HG02840 (cell line): ENCODE measurements at regions not wholly inside any gene's neighbourhood (a gene's known extent, or its start where the extent isn't known, plus 50 kb on each side); places are given as distances from the start of the nearest gene placed in this dataset.

Source experiments
- ATAC-seq: cut with Tn5 transposase; IDR thresholded peaks from one replicate; pipeline ENCODE4 v1.9.1; 2021; ENCODE audit warnings: mild to moderate bottlenecking, moderate library complexity, moderate number of reproducible peaks; ENCODE audit not compliant: unreplicated experiment, low FRiP score

DNA sequence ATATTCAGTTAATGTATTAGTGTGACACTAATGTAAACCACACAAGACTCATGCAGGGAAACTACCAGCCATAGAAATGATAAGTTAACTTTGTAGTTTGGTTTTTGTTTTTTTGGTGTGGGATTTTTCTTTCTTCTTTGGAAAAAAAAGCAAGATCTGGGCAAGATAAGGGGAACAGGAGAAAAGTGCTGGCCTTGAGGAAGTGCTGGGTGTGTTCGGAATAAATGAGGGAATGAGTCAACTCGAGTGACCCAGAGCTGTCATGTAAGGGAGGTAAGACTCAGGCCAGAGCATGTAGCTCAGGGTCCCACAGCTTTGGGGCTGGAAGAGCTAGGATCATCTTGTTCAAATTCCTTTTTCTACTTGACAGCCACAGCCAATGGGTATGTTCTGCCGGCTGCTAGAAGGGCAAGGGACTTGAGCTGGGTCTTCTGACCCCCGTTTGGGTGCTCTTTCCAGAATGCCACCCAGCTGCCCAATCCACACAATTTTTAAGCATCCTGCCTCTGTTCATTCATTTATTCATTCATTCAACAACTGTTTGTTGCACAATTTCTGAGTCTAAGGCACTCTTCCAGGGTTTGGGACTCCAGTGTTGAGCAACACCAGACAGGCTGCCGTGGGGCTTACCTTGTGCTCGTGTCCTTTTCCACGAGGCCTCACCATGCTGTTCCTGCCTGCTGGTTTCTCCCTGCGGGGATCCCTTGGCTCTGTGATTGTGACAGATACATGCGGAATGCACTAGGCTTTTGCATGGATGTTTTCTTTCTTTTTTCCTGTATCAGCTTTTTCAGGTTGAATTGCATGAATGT, 54.5 kb downstream of the CLDN34 start:
- no peak for ATAC-seq

DNA sequence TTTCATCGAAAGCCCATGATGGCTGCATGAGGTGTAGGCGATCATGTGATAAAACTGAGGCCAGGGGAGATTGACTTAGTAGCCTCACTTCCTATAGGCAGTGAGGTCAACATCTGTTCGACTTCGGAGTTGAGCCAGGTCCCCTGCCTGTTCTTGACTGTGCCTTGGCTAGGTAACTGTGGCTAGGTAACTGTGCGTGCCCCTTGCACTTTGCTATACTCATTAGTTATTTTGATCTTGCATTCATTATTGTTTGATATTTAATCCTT, 55.0 kb downstream of the CLDN34 start:
- ATAC-seq, result no peak

DNA sequence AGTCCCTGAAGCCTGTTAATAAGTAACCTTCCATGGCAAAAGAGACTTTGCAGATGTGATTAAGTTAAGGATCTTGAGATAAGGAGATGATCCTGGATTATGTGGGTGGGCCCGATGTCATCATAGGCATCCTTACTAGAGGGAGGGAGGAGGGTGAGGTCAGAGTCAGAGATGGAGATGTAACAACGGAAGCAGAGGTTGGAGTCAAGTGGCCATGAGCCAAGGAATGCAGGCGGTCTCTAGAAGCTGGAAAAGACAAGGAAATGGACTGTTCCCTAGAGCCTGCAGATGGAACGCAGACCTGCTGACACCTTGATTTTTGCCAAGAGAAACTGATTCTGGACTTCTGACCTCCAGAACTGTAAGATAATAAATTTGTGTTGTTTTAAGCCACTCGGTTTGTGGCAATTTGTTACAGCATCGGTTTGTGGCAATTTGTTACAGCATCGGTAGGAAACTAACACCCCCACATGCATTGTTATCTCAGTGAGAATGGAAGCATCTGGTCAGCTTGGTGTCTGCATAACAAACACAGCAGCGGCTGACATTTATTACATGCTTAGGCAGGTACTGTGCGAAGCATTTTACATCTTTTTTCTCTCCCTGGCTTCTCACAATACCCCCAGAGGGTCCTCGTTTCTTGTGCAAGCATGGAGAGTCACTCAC, 55.6 kb downstream of the CLDN34 start:
- no peak for ATAC-seq

DNA sequence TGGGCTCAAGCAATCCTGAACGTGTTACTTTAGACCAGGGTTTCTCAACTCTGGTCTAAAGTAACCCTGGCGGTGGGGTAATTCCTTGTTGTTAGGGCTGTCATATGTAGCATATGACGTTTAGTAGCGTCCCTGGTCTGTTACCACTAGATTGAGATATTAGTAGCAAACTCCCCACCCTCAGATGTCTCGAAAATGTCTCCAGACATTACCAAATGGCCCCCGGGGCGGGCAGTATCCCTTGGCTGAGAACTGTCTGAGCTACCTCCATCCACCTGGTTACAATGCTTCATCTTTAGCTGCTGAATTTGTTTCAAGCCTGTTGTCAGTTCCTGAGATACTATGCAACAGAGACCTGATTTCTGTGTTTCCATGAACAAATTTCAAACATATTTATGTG, 56.7 kb downstream of the CLDN34 start:
- ATAC-seq, result no peak

DNA sequence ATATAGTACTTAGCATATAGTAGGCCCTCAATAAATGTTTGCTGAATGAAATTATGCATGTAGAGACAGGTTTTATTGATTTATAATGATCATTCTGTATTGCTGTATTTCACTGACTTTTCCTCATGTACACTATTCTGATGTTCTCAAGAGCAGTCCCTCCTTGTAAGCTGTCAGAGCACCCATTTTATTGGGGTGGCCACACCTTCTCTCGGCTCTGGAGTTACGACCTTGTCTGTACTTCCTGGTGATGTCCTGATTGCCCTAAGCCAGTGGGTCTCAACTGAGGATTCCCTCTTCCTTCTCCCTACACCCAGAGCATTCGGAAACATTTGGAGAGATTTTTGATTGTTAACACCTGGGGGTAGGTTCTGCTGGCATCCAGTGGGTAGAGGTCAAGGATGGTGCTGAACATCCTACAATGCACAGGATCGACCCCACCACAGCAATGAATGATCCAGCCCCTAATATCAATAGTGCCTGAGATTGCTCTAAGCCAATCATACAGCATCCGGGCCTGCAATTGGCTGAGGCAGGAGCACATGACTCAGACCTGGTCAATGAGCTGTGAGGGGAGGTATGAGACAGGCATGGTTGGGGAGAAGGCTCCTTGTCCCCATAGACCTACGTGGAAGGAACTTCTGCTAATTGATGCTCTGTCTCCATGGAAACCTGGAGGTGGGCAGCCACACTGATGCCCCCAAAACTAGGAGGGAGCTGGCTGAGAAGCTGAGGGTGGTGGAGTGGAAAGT, 58.8 kb downstream of the CLDN34 start:
- ATAC-seq, result no peak

DNA sequence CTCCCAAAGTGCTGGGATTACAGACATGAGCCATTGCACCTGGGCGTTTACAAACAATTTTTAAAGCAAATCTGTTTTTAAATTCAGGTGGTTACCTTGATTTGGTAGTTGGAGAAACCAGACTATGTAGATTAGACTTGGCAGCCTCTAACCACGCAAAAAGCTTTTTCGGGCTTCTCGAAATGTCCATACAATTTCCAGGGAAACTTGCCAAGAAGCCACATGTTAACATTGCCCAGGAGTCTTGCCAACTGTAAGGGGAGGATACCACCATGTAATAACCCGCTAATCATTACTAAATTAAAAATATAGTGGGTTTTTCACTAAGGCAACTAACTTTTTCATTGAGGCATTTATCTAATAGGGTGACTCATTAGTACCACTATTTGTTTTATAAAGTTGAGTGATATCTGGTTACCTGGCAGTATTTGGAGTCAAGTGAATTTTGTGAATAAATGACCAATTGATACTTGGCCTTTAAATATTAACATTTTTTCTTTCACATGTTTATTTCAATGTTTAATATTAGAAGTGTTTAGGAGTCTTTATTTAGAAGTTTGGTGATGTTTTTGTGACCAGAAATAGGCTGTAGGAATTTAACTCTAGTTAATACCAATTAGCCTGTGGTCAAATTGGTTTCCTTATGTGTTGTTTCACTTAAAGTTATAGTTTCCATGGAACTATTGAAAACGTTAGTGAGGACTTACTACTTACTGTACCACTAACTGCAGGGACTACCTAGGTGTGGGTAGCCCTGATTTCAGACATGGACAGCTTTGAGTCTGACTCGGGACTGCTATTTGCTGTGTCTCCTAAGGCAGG, 61.3 kb downstream of the CLDN34 start:
- ATAC-seq, result no peak

DNA sequence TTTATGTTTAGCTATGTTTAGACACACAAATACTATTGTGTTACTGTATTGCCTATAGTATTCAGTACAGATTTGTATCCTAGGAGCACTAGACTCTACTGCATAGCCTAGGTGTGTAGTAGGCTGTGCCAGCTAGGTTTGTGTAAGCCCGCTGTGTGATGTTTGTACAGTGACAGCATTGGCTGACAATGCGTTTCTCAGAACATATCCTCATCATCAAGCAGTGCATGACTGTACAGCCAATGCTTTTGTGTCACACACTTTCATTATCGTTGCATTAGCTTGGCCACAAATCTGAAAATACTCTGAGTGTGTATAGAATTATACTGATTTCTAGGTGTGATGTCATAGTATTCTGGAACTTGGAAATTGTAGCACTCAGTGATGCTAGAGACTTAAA, 63.4 kb downstream of the CLDN34 start:
- no peak for ATAC-seq

DNA sequence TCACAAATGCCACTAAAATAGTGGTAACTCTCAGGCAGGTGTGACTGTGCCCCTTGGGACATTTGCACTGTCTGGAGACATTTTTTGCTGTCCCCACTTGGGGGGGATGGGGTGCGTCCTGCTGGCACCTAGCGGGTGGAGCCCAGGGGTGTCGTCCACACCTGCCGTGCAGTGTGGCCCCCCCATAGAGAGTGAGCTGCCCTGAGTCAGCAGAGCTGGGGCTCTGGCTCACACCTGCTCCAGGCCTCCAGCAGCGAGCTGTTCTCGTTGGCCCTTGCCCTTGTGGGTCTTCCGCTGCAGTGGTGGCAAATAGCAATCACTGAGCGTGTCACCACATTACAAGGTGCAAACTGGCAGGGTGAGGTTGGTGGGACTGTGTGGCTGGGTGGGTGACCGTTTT, 64.6 kb downstream of the CLDN34 start:
- no peak for ATAC-seq

DNA sequence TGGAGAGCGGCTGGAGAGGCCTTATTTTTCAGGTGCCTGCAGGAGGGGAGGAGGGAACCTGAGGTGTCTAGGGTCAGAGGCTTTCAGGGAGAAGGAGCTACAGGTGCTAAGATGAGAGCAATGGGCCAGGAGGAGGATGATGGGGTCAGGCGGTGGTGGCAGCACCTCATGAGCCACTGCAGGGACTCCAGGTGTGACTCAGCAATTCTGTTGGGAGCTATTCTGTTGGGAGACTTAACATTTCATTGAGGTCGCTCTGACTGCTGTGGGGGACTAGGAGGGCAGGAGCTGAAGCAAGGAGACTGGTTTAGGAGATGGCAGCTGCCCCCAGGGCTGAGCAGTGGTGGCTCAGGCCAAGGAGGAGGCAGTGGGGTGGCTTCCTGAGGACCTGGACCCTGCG, 65.0 kb downstream of the CLDN34 start:
- no peak for ATAC-seq

DNA sequence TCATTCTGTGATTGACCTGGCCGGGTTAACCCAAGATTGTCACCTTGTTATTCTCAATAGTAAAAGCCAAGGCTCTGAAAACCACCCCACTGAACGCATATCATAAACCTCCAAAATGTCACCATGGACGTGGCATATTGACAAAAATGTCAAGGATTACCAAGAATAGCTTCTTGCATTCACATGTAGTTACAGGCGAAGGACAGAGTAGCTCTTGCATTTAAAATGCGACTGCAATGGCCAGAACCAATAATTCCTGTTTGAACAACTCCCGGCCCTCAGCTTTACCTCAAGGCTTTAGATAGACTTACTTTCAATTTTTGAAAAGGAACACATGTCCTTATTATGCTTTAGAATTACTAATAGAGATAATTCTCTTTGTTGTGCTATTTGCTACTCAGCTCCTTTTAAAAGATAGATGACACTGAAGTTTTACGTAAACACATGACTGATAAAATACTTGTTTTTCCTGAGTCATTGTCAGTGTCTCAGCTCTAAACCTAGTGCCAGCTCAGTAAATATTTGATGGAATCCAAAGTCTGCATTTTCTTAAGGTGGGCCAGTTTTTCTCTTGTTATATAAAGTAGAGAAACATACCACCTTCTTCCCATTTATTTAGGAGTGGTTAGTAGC, 66.3 kb downstream of the CLDN34 start:
- ATAC-seq, result no peak

DNA sequence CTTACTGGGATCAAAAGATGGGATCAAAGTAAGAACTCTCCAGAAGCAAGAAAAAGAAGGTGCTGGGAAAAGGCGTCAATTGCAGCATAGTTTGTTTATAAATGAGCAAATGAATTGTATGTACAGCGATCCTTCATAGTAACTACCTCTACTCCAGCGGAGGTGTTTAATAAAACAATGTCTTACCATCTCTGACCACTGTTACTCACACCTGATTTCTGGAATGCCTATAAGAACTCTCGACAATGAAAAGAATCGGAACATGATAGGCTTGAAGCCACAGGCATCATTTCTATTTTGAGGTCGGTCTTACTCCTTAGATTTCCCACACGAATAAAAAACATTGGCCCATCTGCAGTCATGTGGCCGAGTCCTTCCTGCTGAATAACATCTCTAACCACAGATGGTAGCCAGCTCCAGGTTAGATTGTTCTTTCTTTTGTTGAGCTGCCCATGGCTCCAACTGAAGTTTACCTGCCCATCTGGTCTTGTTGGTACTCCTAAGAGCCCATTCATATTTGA, 67.6 kb downstream of the CLDN34 start:
- ATAC-seq, result no peak

DNA sequence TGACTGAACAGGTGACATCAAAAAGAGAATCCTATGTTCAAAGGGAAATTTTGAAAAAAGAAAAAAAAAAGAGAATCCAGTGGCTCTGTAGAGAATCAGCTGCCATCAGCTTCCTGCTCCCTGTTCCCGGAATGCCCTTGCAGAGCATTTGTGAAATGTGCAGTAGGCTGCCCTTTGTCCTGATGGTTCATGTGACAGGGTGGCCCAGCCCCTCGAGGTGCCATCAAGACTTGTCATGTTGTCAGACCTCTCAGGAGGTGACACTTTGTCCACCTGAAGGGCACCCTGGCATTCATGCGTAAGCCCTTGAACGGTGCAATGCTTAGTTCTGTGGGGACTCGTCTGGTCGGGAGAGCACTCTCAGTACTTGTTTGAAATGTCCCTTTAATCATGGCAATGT, 71.4 kb downstream of the CLDN34 start:
- ATAC-seq, result no peak

DNA sequence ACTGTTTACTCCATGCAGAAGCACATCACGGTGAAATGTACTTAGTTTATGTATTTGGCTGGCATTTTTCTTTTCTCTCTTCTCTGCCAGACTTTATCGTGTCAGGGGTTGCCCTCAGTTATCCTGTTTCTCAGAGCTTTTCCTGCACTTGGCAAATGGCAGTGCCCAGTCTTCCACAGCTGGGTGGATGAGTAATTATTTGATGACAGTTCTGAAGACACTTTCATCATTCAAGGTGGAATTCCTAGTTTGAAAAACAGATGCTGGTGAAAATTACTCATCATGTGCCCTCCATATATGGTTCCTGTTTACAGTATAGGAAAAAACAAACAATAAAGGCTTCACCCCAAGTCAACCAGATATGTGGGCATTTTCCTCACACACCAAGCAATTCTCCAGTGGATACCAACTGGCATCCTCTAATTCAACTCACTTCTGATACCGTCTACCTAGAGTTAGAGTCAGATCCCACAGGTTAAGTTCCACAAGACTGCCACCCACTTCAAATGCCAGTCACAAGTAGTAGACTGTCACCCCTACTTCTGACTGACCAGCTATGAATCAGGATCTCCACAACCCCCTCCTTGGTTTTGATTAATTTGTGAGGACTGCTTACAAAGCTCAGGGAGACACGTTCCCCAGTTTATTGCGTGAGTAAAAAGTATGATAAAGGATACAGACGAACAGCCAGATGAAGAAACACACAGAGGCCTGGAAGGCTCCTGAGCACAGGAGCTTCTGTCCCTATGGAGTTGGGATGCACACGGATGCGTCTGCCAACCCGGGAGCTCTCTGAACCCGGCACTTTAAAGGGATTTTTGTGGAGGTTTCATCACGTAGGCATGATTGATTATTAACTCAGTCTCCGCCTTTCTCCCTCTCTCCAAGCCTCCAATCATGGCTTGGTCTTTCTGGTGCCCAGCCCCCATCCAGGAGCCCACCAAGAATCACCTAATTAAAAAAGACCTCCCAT, 72.9 kb downstream of the CLDN34 start:
- no peak for ATAC-seq

DNA sequence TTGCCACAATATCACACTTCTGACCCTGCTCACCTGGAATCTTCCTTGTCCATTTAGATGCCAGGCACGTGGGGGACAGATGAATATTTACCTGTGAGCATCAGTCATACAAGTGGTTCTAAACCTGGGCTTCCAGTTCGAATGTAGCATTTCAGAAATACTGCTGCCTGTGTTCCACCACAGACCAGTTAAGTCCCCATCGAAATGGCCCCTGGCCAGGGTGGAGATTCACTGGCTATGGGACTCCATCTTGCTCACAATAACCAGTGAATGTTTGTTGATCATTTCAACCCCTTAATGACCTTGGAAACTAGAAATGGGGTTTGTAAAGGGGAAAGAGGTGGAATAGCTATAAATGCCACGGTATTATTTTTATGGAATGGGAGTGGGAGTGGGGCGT, 73.8 kb downstream of the CLDN34 start:
- ATAC-seq, result no peak

DNA sequence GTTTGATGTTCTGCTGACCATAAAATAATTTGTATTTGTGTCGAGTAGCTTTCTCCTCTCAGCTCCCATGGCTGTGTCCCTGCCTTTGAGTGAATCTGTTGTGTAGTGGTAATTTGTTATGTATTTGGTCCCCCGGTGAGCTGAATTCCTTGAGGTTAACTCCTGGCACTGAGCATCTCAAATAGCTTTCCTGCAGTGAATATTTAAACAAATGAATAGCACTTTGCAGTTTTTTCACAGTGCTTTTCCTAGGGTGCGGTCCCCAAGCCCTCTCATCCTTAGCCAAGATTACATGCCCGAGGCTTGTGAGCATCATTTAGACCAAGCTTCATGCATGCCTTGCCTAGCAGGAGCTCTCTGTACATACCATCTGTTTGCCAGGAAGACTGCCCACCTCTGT, 74.2 kb downstream of the CLDN34 start:
- ATAC-seq, result no peak

DNA sequence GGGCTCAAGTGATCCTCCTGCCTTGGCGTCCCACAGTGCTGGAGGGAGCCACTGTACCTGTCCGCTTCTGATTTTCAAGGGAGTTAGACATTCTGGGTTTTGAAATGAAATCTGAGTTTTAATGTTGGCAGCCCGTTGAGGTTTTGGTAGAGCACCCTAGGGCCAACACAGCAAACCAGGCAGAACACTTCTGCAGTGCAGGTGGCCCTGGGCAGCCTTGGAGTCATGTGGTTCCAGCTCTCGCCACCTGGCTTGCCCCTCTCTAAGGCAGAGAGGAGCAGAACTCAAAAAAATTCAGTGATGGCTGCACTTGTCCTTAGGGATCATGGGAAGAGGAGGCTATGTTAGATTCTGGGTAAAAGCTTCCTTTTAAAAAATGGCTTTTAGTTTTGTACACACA, 74.9 kb downstream of the CLDN34 start:
- no peak for ATAC-seq

DNA sequence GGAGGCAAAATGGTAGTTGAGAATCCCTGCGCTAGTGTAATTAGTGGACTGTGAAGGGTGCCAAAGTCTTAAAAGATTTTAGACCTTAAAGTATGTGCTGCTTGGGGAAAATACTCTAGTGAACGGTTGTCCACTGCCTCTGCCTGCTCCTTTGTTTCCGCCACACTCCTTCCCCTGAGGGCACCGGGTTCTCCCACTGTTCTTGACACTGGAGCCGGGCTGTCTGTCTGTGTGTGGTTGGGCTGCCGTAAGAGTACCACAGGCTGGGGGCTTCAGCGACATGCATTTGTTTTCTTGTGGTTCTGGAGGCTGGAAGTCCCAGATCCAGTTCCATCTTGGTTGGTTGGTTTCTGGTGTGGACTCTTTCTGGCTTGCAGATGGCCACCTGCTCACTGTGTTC, 76.2 kb downstream of the CLDN34 start:
- no peak for ATAC-seq

DNA sequence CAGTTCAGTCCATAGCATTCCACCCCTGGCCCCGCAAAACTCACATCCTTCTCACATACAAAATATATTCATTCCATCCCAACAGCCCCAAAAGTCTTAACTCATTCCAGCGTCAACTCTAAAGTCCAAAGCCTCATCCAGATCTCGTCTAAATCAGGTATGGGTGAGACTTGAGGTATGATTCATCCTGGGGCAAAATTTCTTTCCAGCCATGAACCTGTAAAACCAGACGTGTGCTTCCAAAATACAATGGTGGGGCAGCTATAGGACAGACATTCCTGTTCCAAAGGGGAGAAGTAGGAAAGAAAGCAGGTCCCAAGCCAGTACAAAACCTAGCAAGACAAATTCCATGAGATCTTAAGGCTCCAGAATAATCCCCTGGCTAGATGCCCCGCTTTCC, 76.9 kb downstream of the CLDN34 start:
- no peak for ATAC-seq

DNA sequence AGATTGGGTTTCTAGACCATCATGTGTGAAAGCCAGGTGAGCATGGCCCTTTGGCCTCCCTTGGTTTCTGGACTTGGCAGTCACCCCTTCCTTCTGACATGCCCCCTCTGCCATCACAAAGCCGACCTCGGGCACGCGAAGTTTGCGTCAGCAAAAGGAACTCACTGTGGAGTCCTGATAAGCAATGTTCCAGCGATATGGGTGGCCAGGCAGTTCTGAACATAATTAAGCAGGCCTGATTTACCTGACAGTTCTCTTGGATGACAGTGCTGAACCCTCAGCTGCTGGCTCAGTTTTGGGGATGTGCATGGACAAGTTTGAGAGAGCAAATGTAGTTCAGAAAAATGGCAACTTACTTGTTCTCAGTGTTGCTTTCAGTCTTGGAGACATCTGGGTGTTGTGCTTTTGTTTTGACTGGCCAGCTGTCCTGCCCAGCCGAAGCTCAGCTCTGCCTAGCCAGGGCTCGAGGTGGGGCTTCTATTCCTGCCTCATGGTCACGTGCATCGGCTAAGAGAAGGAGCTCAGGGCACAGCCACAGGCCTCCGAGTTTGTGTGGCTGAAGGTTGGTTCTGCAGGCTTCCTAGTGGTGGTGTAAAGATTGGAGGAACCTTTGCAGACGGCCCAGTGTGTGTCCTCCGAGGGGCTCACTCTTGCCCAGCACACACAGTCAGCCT, 78.3 kb downstream of the CLDN34 start:
- no peak for ATAC-seq
